WTC11 (cell line): ENCODE measurements at regions not wholly inside any gene's neighbourhood (a gene's known extent, or its start where the extent isn't known, plus 50 kb on each side); places are given as distances from the start of the nearest gene placed in this dataset.

Experiments used
- ATAC-seq: fragments of 200-7000 bp; cut with Tn5 transposase; 2 replicates; pipeline ENCODE4 v1.10.0; 2021; ENCODE audit warnings: mild to moderate bottlenecking, moderate library complexity
- CTCF ChIA-PET: fragments of 300-600 bp; sonication (Branson Sonifier 250); formaldehyde crosslinking; loops from one replicate; lab custom pipeline; 2021; ENCODE audit warnings: antibody characterized with exemption; lab: Charles Lee
- POLR2A ChIA-PET: fragments of 350-600 bp; sonication (Branson Sonifier 250); formaldehyde crosslinking; loops from one replicate; lab custom pipeline; 2021; ENCODE audit warnings: antibody characterized with exemption; lab: Charles Lee
- DNase-seq: peaks from one replicate; pipeline ENCODE4 v3.0.0; 2021; ENCODE audit warnings: low spot score
- H3K27ac Mint-ChIP-seq: 2 replicates; pipeline ENCODE4 v1.8.0; 2021; ENCODE audit warnings: mixed read lengths
- H3K27me3 Mint-ChIP-seq: 2 replicates; pipeline ENCODE4 v1.8.0; 2021; ENCODE audit warnings: low read depth, mild to moderate bottlenecking, moderate library complexity, mixed read lengths
- H3K36me3 Mint-ChIP-seq: 2 replicates; pipeline ENCODE4 v1.8.0; 2021; ENCODE audit warnings: mixed read lengths
- H3K4me1 Mint-ChIP-seq: 2 replicates; pipeline ENCODE4 v1.8.0; 2022; ENCODE audit warnings: mixed read lengths
- H3K4me3 Mint-ChIP-seq: 2 replicates; pipeline ENCODE4 v1.8.0; 2021; ENCODE audit warnings: mild to moderate bottlenecking, moderate library complexity, mixed read lengths
- H3K9me3 Mint-ChIP-seq: 2 replicates; pipeline ENCODE4 v1.8.0; 2021; ENCODE audit warnings: mixed read lengths
- ATF1 ChIP-seq: sonication (generic); formaldehyde crosslinking; IDR thresholded peaks from 2 replicates; pipeline ENCODE4 v1.8.1; 2023; ENCODE audit warnings: mild to moderate bottlenecking, moderate library complexity, missing genetic modification reagents
- CREB1 ChIP-seq: sonication (generic); formaldehyde crosslinking; IDR thresholded peaks from 2 replicates; pipeline ENCODE4 v1.8.0; 2023; ENCODE audit warnings: mild to moderate bottlenecking, missing genetic modification reagents
- CREM ChIP-seq: sonication (generic); formaldehyde crosslinking; IDR thresholded peaks from 2 replicates; pipeline ENCODE4 v1.8.1; 2022; ENCODE audit warnings: mild to moderate bottlenecking, missing genetic modification reagents, moderate library complexity
- ELF4 ChIP-seq: sonication (generic); formaldehyde crosslinking; IDR thresholded peaks from 2 replicates; pipeline ENCODE4 v1.8.1; 2022; ENCODE audit warnings: low read depth, mild to moderate bottlenecking, moderate library complexity, missing genetic modification reagents
- ESRRA ChIP-seq: sonication (generic); formaldehyde crosslinking; IDR thresholded peaks from 2 replicates; pipeline ENCODE4 v1.8.1; 2022; ENCODE audit warnings: mild to moderate bottlenecking, missing genetic modification reagents, borderline replicate concordance
- FOXP1 ChIP-seq: sonication (generic); formaldehyde crosslinking; IDR thresholded peaks from 2 replicates; pipeline ENCODE4 v1.8.0; 2022; ENCODE audit warnings: missing genetic modification reagents, mild to moderate bottlenecking, moderate library complexity, borderline replicate concordance
- IRF2 ChIP-seq: sonication (generic); formaldehyde crosslinking; IDR thresholded peaks from 2 replicates; pipeline ENCODE4 v1.8.0; 2022; ENCODE audit warnings: low read depth, missing genetic modification reagents, borderline replicate concordance
- JUN ChIP-seq: sonication (generic); formaldehyde crosslinking; IDR thresholded peaks from 2 replicates; pipeline ENCODE4 v1.8.0; 2023; ENCODE audit warnings: mild to moderate bottlenecking, missing genetic modification reagents
- MYBL2 ChIP-seq: sonication (generic); formaldehyde crosslinking; IDR thresholded peaks from 2 replicates; pipeline ENCODE4 v1.8.1; 2023; ENCODE audit warnings: mild to moderate bottlenecking, moderate library complexity, missing genetic modification reagents
- NFYB ChIP-seq: sonication (generic); formaldehyde crosslinking; conservative IDR thresholded peaks from 2 replicates; pipeline ENCODE4 v1.8.0; 2022; ENCODE audit warnings: low read depth, missing genetic modification reagents
- TCF7 ChIP-seq: sonication (generic); formaldehyde crosslinking; IDR thresholded peaks from 2 replicates; pipeline ENCODE4 v1.8.0; 2022; ENCODE audit warnings: mild to moderate bottlenecking, low read depth, missing genetic modification reagents, moderate library complexity
- ZNF138 ChIP-seq: sonication (generic); formaldehyde crosslinking; conservative IDR thresholded peaks from 2 replicates; pipeline ENCODE4 v1.8.1; 2022; ENCODE audit warnings: mild to moderate bottlenecking, moderate library complexity, missing genetic modification reagents
- ZNF219 ChIP-seq: sonication (generic); formaldehyde crosslinking; IDR thresholded peaks from 2 replicates; pipeline ENCODE4 v1.8.0; 2023; ENCODE audit warnings: missing genetic modification reagents, mild to moderate bottlenecking, borderline replicate concordance
- ZNF263 ChIP-seq: sonication (generic); formaldehyde crosslinking; IDR thresholded peaks from 2 replicates; pipeline ENCODE4 v1.8.1; 2022; ENCODE audit warnings: low read depth, mild to moderate bottlenecking, moderate library complexity, missing genetic modification reagents
- ZNF416 ChIP-seq: fragments of 250-450 bp; sonication (Bioruptor Pico); IDR thresholded peaks from 2 replicates; pipeline ENCODE4 v1.9.0; 2021; ENCODE audit warnings: mild to moderate bottlenecking, inconsistent platforms
- TF ChIP-seq, protein P1 (sequence below): sonication (generic); formaldehyde crosslinking; IDR thresholded peaks from 2 replicates; pipeline ENCODE4 v1.8.0; 2022; ENCODE audit warnings: mild to moderate bottlenecking, missing genetic modification reagents
- TF ChIP-seq, protein P2 (sequence below): sonication (generic); formaldehyde crosslinking; IDR thresholded peaks from 2 replicates; pipeline ENCODE4 v1.8.1; 2023; ENCODE audit warnings: mild to moderate bottlenecking, missing genetic modification reagents
- TF ChIP-seq, protein P3 (sequence below): sonication (generic); formaldehyde crosslinking; IDR thresholded peaks from 2 replicates; pipeline ENCODE4 v1.8.0; 2022; ENCODE audit warnings: mild to moderate bottlenecking, missing genetic modification reagents
- TF ChIP-seq, protein P4 (sequence below): fragments of 250-450 bp; sonication (Bioruptor Pico); IDR thresholded peaks from 2 replicates; pipeline ENCODE4 v1.9.0; 2021; ENCODE audit warnings: moderate library complexity, mild to moderate bottlenecking, inconsistent platforms, borderline replicate concordance
- TF ChIP-seq, protein P5 (sequence below): fragments of 250-450 bp; sonication (Bioruptor Pico); IDR thresholded peaks from 2 replicates; pipeline ENCODE4 v2.1.2; 2022; ENCODE audit warnings: mild to moderate bottlenecking, moderate library complexity
- TF ChIP-seq, protein P6 (sequence below): sonication (generic); formaldehyde crosslinking; IDR thresholded peaks from 2 replicates; pipeline ENCODE4 v1.8.1; 2023; ENCODE audit warnings: mild to moderate bottlenecking, missing genetic modification reagents, moderate library complexity
- TF ChIP-seq, protein P7 (sequence below): sonication (generic); formaldehyde crosslinking; IDR thresholded peaks from 2 replicates; pipeline ENCODE4 v1.8.0; 2022; ENCODE audit warnings: missing genetic modification reagents

DNA sequence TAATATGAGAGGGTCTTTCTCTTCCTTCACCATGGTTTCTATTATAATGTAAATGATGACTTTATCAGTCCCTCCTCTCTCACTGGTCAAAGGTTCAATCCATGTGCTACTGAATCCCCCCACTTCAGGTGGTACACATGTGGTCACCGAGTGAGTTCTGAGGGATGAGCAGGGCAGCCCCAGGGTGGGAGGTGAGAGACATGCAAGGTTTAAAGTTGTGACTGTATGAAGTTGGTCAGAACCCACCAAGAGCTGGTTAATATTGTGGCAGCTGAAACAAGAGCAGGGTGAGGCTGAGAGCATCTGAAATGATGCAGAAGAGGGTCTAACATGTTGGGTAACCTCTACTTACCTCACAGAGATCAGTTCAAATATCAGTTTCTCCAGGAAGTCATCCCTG, 444.7 kb upstream of the FBXO33 start:
- DNase-seq (no peak), ATAC-seq (no peak)
- no peaks in the 10 kb centered on the region for H3K27me3 Mint-ChIP-seq
- no peak overlapping the region for H3K4me3 Mint-ChIP-seq
- H3K36me3 Mint-ChIP-seq: no peaks in the 10 kb centered on the region
- TF ChIP-seq ESRRA (no peak), JUN (CRISPR knock-in tag) (no peak), ATF1 (no peak), IRF2 (CRISPR knock-in tag) (no peak)
- TF ChIP-seq, protein P1, sequence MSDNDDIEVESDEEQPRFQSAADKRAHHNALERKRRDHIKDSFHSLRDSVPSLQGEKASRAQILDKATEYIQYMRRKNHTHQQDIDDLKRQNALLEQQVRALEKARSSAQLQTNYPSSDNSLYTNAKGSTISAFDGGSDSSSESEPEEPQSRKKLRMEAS (CRISPR knock-in tag): no peak
- TF ChIP-seq, protein P2, sequence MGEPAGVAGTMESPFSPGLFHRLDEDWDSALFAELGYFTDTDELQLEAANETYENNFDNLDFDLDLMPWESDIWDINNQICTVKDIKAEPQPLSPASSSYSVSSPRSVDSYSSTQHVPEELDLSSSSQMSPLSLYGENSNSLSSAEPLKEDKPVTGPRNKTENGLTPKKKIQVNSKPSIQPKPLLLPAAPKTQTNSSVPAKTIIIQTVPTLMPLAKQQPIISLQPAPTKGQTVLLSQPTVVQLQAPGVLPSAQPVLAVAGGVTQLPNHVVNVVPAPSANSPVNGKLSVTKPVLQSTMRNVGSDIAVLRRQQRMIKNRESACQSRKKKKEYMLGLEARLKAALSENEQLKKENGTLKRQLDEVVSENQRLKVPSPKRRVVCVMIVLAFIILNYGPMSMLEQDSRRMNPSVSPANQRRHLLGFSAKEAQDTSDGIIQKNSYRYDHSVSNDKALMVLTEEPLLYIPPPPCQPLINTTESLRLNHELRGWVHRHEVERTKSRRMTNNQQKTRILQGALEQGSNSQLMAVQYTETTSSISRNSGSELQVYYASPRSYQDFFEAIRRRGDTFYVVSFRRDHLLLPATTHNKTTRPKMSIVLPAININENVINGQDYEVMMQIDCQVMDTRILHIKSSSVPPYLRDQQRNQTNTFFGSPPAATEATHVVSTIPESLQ (CRISPR knock-in tag): no peak
- TF ChIP-seq, protein P3, sequence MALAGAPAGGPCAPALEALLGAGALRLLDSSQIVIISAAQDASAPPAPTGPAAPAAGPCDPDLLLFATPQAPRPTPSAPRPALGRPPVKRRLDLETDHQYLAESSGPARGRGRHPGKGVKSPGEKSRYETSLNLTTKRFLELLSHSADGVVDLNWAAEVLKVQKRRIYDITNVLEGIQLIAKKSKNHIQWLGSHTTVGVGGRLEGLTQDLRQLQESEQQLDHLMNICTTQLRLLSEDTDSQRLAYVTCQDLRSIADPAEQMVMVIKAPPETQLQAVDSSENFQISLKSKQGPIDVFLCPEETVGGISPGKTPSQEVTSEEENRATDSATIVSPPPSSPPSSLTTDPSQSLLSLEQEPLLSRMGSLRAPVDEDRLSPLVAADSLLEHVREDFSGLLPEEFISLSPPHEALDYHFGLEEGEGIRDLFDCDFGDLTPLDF (CRISPR knock-in tag): no peak
- H3K4me1 Mint-ChIP-seq: peaks cover 63% of the 10 kb centered on the region
- ChIA-PET CTCF (no interaction called here), POLR2A (no interaction called here)
- H3K9me3 Mint-ChIP-seq: no peaks in the 10 kb centered on the region
- H3K27ac Mint-ChIP-seq: 0 out of 2 replicates have a peak overlapping the region, but pooled peaks have one; percentile 15

DNA sequence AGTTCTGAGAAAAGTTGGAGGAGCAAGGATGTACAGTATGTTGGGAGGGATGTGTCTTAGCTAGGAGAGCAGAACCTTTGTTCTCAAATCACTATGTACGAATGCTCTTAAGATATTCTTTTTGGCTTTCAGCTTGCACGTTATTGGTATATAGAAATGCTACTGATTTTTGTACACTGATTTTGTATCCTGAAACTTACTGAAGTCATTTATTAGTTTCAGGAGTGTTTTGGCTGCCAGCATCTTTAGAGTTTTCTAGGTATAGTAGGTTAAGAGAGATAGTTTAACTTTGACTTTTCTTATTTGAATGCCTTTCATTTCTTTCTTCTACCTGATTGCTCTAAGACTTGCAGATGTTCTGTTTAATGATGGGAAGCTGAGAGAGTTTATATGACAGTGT, 442.8 kb upstream of the FBXO33 start:
- H3K9me3 Mint-ChIP-seq: no peaks in the 10 kb centered on the region; the same call in 1 of the 2 replicates
- H3K36me3 Mint-ChIP-seq: no peaks in the 10 kb centered on the region
- DNase-seq (no peak), ATAC-seq (no peak)
- no peak overlapping the region for H3K27ac Mint-ChIP-seq
- POLR2A ChIA-PET: no interaction called here
- H3K4me1 Mint-ChIP-seq: peaks cover 51% of the 10 kb centered on the region
- H3K4me3 Mint-ChIP-seq: no peak overlapping the region
- TF ChIP-seq ZNF416 (CRISPR knock-in tag) (no peak), MYBL2 (CRISPR knock-in tag) (no peak), TCF7 (CRISPR knock-in tag) (no peak), ZNF263 (CRISPR knock-in tag) (no peak), NFYB (no peak), ZNF219 (no peak), ESRRA (no peak), CREM (no peak), ELF4 (CRISPR knock-in tag) (no peak), ZNF138 (CRISPR knock-in tag) (no peak), FOXP1 (CRISPR knock-in tag) (no peak), CREB1 (no peak)
- TF ChIP-seq, protein P4, sequence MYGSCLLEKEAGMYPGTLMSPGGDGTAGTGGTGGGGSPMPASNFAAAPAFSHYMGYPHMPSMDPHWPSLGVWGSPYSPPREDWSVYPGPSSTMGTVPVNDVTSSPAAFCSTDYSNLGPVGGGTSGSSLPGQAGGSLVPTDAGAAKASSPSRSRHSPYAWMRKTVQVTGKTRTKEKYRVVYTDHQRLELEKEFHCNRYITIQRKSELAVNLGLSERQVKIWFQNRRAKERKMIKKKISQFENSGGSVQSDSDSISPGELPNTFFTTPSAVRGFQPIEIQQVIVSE (CRISPR knock-in tag): no peak
- TF ChIP-seq, protein P3 (CRISPR knock-in tag): no peak
- TF ChIP-seq, protein P5, sequence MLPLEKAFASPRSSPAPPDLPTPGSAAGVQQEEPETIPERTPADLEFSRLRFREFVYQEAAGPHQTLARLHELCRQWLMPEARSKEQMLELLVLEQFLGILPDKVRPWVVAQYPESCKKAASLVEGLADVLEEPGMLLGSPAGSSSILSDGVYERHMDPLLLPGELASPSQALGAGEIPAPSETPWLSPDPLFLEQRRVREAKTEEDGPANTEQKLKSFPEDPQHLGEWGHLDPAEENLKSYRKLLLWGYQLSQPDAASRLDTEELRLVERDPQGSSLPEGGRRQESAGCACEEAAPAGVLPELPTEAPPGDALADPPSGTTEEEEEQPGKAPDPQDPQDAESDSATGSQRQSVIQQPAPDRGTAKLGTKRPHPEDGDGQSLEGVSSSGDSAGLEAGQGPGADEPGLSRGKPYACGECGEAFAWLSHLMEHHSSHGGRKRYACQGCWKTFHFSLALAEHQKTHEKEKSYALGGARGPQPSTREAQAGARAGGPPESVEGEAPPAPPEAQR (CRISPR knock-in tag): no peak
- TF ChIP-seq, protein P6, sequence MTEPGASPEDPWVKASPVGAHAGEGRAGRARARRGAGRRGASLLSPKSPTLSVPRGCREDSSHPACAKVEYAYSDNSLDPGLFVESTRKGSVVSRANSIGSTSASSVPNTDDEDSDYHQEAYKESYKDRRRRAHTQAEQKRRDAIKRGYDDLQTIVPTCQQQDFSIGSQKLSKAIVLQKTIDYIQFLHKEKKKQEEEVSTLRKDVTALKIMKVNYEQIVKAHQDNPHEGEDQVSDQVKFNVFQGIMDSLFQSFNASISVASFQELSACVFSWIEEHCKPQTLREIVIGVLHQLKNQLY: no peak
- TF ChIP-seq, protein P7, sequence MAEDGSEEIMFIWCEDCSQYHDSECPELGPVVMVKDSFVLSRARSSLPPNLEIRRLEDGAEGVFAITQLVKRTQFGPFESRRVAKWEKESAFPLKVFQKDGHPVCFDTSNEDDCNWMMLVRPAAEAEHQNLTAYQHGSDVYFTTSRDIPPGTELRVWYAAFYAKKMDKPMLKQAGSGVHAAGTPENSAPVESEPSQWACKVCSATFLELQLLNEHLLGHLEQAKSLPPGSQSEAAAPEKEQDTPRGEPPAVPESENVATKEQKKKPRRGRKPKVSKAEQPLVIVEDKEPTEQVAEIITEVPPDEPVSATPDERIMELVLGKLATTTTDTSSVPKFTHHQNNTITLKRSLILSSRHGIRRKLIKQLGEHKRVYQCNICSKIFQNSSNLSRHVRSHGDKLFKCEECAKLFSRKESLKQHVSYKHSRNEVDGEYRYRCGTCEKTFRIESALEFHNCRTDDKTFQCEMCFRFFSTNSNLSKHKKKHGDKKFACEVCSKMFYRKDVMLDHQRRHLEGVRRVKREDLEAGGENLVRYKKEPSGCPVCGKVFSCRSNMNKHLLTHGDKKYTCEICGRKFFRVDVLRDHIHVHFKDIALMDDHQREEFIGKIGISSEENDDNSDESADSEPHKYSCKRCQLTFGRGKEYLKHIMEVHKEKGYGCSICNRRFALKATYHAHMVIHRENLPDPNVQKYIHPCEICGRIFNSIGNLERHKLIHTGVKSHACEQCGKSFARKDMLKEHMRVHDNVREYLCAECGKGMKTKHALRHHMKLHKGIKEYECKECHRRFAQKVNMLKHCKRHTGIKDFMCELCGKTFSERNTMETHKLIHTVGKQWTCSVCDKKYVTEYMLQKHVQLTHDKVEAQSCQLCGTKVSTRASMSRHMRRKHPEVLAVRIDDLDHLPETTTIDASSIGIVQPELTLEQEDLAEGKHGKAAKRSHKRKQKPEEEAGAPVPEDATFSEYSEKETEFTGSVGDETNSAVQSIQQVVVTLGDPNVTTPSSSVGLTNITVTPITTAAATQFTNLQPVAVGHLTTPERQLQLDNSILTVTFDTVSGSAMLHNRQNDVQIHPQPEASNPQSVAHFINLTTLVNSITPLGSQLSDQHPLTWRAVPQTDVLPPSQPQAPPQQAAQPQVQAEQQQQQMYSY: no peak
- CTCF ChIA-PET: no interaction called here
- no peaks in the 10 kb centered on the region for H3K27me3 Mint-ChIP-seq
